ENCODE measurements at regions not wholly inside any gene's neighbourhood (a gene's known extent, or its start where the extent isn't known, plus 50 kb on each side); places are given as distances from the start of the nearest gene placed in this dataset.

DNA sequence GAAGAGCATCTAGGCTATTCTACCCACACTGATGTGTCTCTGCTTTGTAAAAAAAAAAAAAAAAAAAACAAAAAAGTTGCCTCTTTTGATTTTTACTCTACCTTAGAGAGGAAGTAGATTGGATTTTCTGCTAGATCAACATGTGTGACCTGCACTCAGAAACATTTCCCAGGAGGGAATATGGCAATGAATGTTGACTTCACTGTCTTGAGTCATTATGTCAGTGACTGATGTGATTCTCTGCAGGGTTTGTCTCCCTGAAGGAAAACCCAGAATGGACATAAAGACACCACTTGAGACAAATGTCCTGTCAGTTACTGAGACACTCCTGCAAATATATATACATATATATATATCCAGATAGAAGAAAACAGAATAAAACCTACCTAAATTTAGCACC is 370.3 kb downstream of the BMPER start:
- TF ChIP-seq ZNF274 (IDR thresholded peaks at IDR 0.05; ENCODE audit: low read depth, low read length) (no peak), SUZ12 (IDR thresholded peaks at IDR 0.05; ENCODE audit: extremely low read depth, insufficient read depth, insufficient read length) (no peak), YY1 (IDR thresholded peaks at IDR 0.05; ENCODE audit: insufficient read depth, insufficient read length) (no peak)
